Retina (tissue), 1 donor: ENCODE measurements at regions not wholly inside any gene's neighbourhood (a gene's known extent, or its start where the extent isn't known, plus 50 kb on each side); places are given as distances from the start of the nearest gene placed in this dataset.

Source experiments
- DNase-seq: peaks from one replicate; pipeline ENCODE4 v3.0.0-alpha.2; 2016

DNA sequence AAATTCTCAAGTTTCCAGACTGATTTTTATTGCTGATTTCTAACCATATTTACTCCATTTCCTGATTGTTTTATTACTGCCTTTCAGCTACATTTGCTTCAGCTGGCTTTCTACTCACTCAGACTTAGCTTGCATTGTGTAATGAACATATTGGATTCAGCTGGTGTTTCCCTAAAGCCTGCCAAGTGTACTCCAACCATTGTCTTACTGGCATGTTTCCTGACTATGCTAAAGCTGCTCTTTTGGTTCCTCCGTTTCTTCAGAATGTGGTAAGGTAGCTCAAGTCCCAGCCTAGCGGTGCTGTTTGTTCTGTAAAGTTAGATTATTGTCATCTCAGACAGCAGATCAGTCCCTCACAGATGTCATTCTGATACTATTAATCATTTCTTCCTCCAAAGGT lies 53.1 kb upstream of the GLRA2 start:
- DNase-seq = no peak

DNA sequence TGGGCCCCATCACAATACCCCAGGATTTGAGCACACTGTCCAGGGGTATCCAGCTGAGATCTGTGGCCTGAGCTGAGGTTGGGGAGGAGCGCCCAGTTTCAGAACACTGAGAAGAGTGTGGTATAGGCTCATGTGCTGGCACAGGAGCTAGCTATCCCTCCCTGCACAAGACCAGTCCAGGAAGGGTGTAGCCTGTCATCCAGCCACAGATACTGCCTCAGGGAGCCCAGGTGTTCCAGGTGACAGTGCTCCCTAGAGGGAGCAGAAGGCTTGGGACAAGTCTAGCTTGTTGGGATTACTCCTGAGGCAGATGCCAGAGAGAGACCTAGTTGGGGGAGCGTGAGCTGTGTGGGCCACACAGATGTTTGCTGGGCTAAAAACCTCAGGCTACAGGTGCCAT lies 79.6 kb upstream of the GLRA2 start:
- no peak for DNase-seq

- no peak for DNase-seq
Measured at GRCh38 chrX:14448406-14448805, 80.9 kb upstream of the GLRA2 start.

- DNase-seq = no peak
Measured at GRCh38 chrX:14440106-14440505, 89.2 kb upstream of the GLRA2 start.

DNA sequence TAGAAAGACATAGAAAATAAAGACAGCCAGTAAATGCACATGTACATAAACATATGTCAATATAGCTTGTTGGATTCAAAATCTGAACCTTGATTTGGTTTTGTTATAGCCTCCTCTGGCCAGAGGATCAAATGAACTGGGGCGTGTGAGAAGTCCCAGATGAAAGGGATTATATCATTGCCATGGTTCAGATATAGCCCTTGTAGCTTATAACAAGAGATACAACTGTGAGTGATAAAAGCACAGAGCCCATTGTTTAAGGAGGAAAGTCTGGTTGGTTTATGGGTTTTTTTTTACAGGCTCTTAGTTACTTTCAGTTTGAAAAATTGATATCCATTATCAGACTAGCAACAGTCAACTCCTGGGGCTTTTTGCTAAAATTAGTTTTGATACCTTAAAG lies 101.7 kb upstream of the GLRA2 start:
- DNase-seq = no peak

- no peak for DNase-seq
Measured at GRCh38 chrX:14420841-14421240, 108.5 kb upstream of the GLRA2 start.

- DNase-seq = no peak
Measured at GRCh38 chrX:14412686-14413085, 116.7 kb upstream of the GLRA2 start.

DNA sequence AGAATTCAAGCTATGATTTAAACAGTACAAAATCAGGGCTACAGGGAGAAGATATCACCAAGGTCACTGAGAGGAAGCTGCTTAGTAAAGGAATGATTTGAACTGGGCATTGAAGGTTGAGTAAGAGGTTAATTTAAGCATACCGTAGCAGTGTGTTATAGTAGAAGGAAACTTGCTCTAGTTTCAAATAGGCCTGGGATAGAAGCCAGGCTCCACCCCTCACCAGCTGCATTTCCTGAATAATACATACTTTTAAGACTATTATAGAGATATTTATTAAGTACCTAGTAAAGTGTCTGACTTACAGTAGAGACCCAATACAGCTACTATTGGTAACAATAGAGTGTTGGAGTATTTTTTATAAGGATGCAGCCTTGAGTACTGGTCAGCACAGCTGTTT lies 118.0 kb upstream of the GLRA2 start:
- no peak for DNase-seq

GRCh38 chrX:14409341-14409740 lies 120.0 kb upstream of the GLRA2 start:
- DNase-seq = no peak

GRCh38 chrX:14406225-14406624 lies 123.1 kb upstream of the GLRA2 start:
- DNase-seq = no peak

DNA sequence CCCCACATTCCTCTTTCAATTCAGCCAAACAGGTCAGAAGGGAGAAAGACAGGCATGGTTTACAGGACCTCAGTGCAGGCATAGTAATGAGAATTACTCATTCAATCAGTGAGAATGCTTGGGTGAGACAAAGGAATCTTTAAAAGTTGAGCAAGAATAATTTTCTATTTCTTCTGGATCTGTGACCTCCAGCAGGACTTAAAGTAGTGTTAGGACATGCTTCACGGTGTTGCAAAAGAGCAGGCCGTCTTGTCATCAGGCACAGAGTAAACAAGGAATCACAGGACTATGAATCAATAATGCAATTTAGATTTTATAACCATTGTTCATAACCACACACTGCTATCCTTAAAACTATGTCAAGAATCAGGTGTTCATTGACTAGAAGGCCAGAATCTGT lies 130.6 kb upstream of the GLRA2 start:
- no peak for DNase-seq

- no peak for DNase-seq
Measured at GRCh38 chrX:14389682-14390081, 139.7 kb upstream of the GLRA2 start.

- DNase-seq = no peak
Measured at GRCh38 chrX:14386981-14387380, 142.4 kb upstream of the GLRA2 start.

DNA sequence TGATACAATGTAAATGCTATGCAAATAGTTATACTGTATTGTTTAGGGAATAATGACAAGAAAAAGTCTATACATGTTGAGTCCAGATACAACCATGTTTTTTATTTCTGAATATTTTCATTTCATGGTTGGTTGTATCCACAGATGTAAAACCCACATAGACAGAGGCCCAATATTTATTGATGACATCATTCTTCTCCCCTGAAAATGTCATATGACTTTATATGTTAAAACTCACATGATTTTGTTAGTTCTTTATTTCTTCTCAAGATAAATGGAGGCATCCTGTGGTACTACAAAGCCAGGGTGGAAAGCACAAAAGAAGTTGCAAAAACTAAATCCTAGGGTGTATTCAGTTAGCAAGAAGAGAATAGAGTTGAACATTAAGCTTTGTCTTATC lies 149.3 kb upstream of the GLRA2 start:
- DNase-seq = no peak

- no peak for DNase-seq
Measured at GRCh38 chrX:14377427-14377826, 151.9 kb upstream of the GLRA2 start.

DNA sequence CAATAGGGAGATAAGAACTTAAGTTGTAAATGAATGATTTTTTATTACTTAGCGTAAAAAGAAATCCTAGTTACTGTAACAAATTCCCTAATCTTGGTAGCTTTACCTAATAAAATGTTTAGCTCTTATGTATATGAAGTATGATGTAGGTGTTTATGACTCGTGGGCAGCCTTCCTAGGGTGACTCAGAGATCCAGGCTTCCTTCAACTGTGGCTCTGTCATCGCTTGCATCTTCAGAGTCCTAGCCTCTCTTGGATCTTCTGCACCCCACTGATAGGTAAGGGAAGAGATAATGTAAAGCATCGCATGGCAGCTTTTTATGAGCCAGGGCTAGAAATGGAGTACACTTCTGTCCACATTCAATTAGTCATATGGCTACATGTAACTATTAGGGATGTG lies 165.6 kb upstream of the GLRA2 start:
- DNase-seq = no peak

- DNase-seq = no peak
Measured at GRCh38 chrX:14362721-14363120, 166.6 kb upstream of the GLRA2 start.

DNA sequence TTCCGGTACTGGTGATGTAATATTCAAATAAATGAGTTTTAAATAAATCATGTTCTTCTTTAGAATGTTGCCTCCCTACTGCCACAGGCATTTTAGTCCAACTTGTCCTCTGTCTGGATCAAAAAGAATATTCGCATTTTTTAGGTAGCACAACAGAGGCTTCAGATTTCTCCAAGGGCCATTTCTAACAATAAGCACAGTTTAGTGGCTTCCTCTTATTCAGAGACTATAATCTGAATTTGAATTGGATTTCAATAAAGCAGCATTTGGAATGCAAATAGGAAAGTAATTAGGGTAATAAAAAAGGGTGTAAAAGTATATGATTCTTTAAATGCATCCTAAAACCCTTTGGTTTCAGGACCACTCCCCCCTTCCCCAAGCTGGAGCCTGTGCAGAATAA lies 167.9 kb upstream of the GLRA2 start:
- no peak for DNase-seq

DNA sequence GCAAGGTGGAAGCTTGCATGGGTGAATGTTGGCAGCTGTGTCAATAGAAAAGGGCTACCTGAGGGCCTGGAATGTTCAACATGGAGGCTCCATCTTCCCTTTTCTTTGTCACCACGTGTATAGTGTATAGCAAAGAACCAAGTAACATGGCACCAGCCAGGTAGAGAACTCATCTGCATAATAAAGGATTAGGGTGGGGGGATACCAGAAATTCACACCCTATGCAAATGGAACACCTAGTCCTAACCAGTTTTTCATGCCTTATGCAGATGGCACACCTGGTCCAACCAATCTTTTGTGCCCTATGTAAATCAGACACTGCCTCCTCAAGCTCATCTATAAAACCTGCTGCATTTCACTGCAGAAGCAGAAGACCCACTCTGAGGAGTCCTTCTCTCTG lies 169.6 kb upstream of the GLRA2 start:
- no peak for DNase-seq

- DNase-seq = no peak
Measured at GRCh38 chrX:14359316-14359715, 170.0 kb upstream of the GLRA2 start.

DNA sequence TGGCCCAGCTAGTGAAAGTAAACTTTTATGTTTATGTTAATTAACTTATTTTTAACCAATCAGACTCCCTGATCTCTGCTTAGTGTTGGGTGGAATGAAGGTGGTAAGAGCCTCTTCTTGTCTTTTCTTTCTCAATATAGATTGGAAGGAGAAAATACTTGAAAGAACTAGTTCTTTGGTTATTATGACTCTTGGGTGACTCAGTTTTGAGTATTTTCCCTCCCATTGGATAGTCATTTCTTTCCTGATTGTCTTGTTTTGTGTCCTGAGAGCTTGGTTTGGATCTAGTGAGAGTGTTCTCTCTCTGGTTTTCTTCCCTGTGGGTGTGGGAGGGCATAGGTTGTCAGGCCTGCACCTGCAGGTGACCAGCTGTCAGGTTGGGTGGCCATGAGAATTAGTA lies 172.0 kb upstream of the GLRA2 start:
- no peak for DNase-seq

GRCh38 chrX:14356401-14356800 lies 172.9 kb upstream of the GLRA2 start:
- no peak for DNase-seq

DNA sequence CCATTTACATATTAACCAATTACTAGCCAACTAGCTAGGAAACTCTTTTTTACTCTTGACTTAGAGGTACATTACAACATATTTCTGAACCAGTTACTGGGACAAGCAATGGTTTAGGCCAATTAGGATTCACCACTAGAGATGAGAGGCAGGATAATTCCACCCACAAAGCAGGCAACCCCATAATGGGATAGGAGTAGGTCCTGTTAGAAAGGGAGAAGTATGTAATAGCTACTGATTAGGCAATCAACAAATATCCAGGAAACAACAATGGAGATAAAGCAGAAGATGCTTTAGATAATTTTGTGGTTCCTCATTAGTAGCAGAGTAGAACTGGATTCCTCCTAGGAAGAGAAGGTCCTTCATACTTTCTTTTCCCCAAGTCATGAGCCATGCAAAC lies 173.8 kb upstream of the GLRA2 start:
- DNase-seq = no peak

GRCh38 chrX:14354521-14354920 lies 174.8 kb upstream of the GLRA2 start:
- DNase-seq = no peak

- DNase-seq = peak; percentile 4
Measured at GRCh38 chrX:14352511-14352910, 176.8 kb upstream of the GLRA2 start.

GRCh38 chrX:14351611-14352303 lies 177.6 kb upstream of the GLRA2 start:
- peak; percentile 33 for DNase-seq
